ENCODE measurements at regions not wholly inside any gene's neighbourhood (a gene's known extent, or its start where the extent isn't known, plus 50 kb on each side); places are given as distances from the start of the nearest gene placed in this dataset.

GRCh38 chr16:61390965-61391637 is 645.1 kb downstream of the CDH8 start:
- TF ChIP-seq CTCF (IDR thresholded peaks at IDR 0.05) (no peak), POLR2A (IDR thresholded peaks at IDR 0.05; ENCODE audit: low read depth) (no peak), POLR2AphosphoS5 (IDR thresholded peaks at IDR 0.05) (no peak)
